Endothelial cell of umbilical vein (primary cell): ENCODE measurements at regions not wholly inside any gene's neighbourhood (a gene's known extent, or its start where the extent isn't known, plus 50 kb on each side); places are given as distances from the start of the nearest gene placed in this dataset.

Experiments
- BruUV-seq: library from RNA; stranded (reverse); fragments of 400-500 nt; replicated peaks from 2 replicates; lab custom pipeline; 2021; lab: Mats Ljungman, UMichigan
- CTCF ChIA-PET: fragments of 300-600, 350-600 bp; sonication (Branson Sonifier 250); formaldehyde crosslinking; loops from one replicate; lab custom pipeline; 2021; ENCODE audit warnings: antibody characterized with exemption, inconsistent platforms; lab: Charles Lee
- POLR2A ChIA-PET: fragments of 300-600, 350-600 bp; sonication (Branson Sonifier 250); formaldehyde crosslinking; loops from one replicate; lab custom pipeline; 2021; ENCODE audit warnings: antibody characterized with exemption, inconsistent platforms; lab: Charles Lee
- DNase-seq: peaks from one replicate; pipeline ENCODE4 v3.0.0-alpha.2; 2011; ENCODE audit warnings: low read depth, low spot score
- FAIRE-seq: peaks from 2 replicates; lab custom pipeline; 2011; peaks lifted over from hg19 to GRCh38; lab: Jason Lieb, UNC
- H2AFZ ChIP-seq: 2 replicates; pipeline ENCODE4 v1.6.0; 2012; ENCODE audit warnings: low read depth, low read length, control low read depth, inconsistent platforms
- H3K27ac ChIP-seq: 2 replicates; pipeline ENCODE4 v1.5.1; 2011; ENCODE audit warnings: low read depth, mild to moderate bottlenecking, control low read depth, low read length, moderate library complexity; ENCODE audit not compliant: insufficient read depth
- H3K27me3 ChIP-seq, 2 experiments: 2 replicates each; pipeline versions ENCODE4 v1.6.0 to v1.6.1; 2011; ENCODE audit warnings: low read length in 2 of 2, mixed read lengths in 1 of 2; ENCODE audit not compliant: control insufficient read depth in 2 of 2, insufficient read depth in 2 of 2
- H3K36me3 ChIP-seq, 2 experiments: 2 replicates in 1 of 2; 3 replicates in 1 of 2; pipeline ENCODE4 v1.5.1; 2011; ENCODE audit warnings: low read length in 2 of 2, mild to moderate bottlenecking in 1 of 2, moderate library complexity in 1 of 2; ENCODE audit not compliant: control insufficient read depth in 2 of 2, insufficient read depth in 2 of 2; ENCODE audit errors: extremely low read depth in 1 of 2
- H3K4me1 ChIP-seq: 3 replicates; pipeline ENCODE4 v1.5.1; 2011; ENCODE audit warnings: mild to moderate bottlenecking, low read length; ENCODE audit not compliant: control insufficient read depth, insufficient read depth; ENCODE audit errors: extremely low read depth
- H3K4me2 ChIP-seq: 2 replicates; pipeline ENCODE4 v1.6.1; 2011; ENCODE audit warnings: low read length, control low read depth, mixed read lengths; ENCODE audit not compliant: insufficient read depth
- H3K4me3 ChIP-seq, 3 experiments: fragments of 200-600 bp in 1 of 3; sonication (generic), shearing (Covaris generic) in 1 of 3; replicated peaks in 1 of 3; 2 replicates each; pipeline ENCODE4 v1.5.1; 2011 to 2016; ENCODE audit warnings: control low read depth in 3 of 3, low read length in 3 of 3, mild to moderate bottlenecking in 2 of 3, inconsistent platforms in 1 of 3, low read depth in 1 of 3, moderate library complexity in 1 of 3; ENCODE audit not compliant: insufficient read depth in 1 of 3
- H3K79me2 ChIP-seq: 2 replicates; pipeline ENCODE4 v1.6.0; 2012; ENCODE audit warnings: low read length, inconsistent platforms; ENCODE audit not compliant: control insufficient read depth, insufficient read depth
- H3K9ac ChIP-seq: replicated peaks from 2 replicates; pipeline ENCODE3; 2011; ENCODE audit warnings: low read length, control low read depth; ENCODE audit not compliant: insufficient read depth; ENCODE audit errors: extremely low read depth
- H3K9me1 ChIP-seq: replicated peaks from 3 replicates; pipeline ENCODE4 v1.6.0; 2011; ENCODE audit warnings: mild to moderate bottlenecking, low read length; ENCODE audit not compliant: control insufficient read depth, insufficient read depth; ENCODE audit errors: extremely low read depth
- H3K9me3 ChIP-seq: replicated peaks from 2 replicates; pipeline ENCODE4 v1.5.1; 2012; ENCODE audit warnings: low read length, inconsistent platforms; ENCODE audit not compliant: control insufficient read depth, insufficient read depth
- H4K20me1 ChIP-seq: replicated peaks from 2 replicates; pipeline ENCODE3; 2011; ENCODE audit warnings: mild to moderate bottlenecking, low read length; ENCODE audit not compliant: control insufficient read depth, insufficient read depth; ENCODE audit errors: extremely low read depth
- EZH2 ChIP-seq: IDR thresholded peaks from 2 replicates; pipeline ENCODE4 v1.6.1; 2012; ENCODE audit warnings: borderline replicate concordance, low read depth, mild to moderate bottlenecking, moderate library complexity, low read length, inconsistent platforms; ENCODE audit not compliant: severe bottlenecking
- FOS ChIP-seq: IDR thresholded peaks from 2 replicates; pipeline ENCODE4 v1.6.1; 2011; ENCODE audit warnings: mild to moderate bottlenecking, low read length, moderate library complexity, borderline replicate concordance; ENCODE audit not compliant: insufficient read depth
- JUN ChIP-seq: IDR thresholded peaks from 2 replicates; pipeline ENCODE4 v1.6.1; 2011; ENCODE audit warnings: borderline replicate concordance, low read depth; ENCODE audit not compliant: insufficient read length, insufficient read depth
- MYC ChIP-seq: IDR thresholded peaks from one replicate; pipeline ENCODE4 v1.6.1; 2011; ENCODE audit warnings: mild to moderate bottlenecking, low read depth, low read length
- POLR2A ChIP-seq: IDR thresholded peaks from 2 replicates; pipeline ENCODE4 v1.6.1; 2012; ENCODE audit warnings: low read depth, mild to moderate bottlenecking, control low read depth, low read length
- dilution Hi-C: fragments of 300-500 bp; cut with MboI; formaldehyde crosslinking; loops from one replicate; pipeline ENCODE4 v1.15.0; 2019; ENCODE audit warnings: low sequenced_read_pairs; ENCODE audit not compliant: extremely low pct_ligation_motif_present
- intact Hi-C: fragments of 100-400 bp; cut with micrococcal nuclease; formaldehyde crosslinking; loops from one replicate; pipeline ENCODE4 v1.10.0; 2022
- TF ChIP-seq, protein P1 (sequence below): IDR thresholded peaks from 2 replicates; pipeline ENCODE4 v1.6.1; 2011; ENCODE audit not compliant: insufficient read depth, insufficient read length
- TF ChIP-seq, protein P2 (sequence below), 2 donors: IDR thresholded peaks; 1 replicate in 1 of 2; 2 replicates in 1 of 2; pipeline ENCODE4 v1.5.1; 2011; ENCODE audit warnings: low read length in 2 of 2, mild to moderate bottlenecking in 2 of 2, moderate library complexity in 2 of 2, control low read depth in 1 of 2, inconsistent platforms in 1 of 2, low read depth in 1 of 2; ENCODE audit not compliant: insufficient read depth in 1 of 2; ENCODE audit errors: extremely low read depth in 1 of 2

DNA sequence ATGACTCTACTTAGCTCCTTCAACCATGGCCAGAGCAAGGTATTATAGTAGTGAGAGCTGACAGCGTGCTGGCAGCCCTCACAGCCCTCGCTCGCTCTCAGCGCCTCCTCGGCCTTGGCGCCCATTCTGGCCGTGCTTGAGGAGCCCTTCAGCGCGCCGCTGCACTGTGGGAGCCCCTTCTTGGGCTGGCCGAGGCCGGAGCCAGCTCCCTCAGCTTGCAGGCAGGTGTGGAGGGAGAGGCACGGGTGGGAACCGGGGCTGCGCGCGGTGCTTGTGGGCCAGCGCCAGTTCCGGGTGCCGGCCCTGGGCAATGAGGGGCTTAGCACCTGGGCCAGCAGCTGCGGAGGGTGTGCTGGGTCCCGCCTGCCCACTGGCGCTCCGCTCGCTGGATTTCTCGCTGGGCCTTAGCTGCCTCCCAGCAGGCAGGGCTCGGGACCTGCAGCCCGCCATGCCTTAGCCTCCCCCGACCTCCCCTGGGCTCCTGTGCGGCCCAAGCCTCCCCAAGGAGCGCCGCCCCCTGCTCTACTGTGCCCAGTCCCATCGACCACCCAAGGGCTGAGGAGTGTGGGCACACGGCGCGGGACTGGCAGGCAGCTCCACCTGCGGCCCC lies 63.1 kb downstream of the SPATA19 start:
- Histone ChIP-seq H3K9ac (no peak overlapping the region), H3K4me3 (no peak overlapping the region), H3K27me3 (no peaks in the 10 kb centered on the region), H3K79me2 (no peaks in the 10 kb centered on the region), H3K4me1 (no peaks in the 10 kb centered on the region), H3K4me2 (no peak overlapping the region), H3K27ac (no peak overlapping the region), H3K9me1 (no peaks in the 10 kb centered on the region), H3K9me3 (no peaks in the 10 kb centered on the region), H3K36me3 (no peaks in the 10 kb centered on the region), H2AFZ (no peak overlapping the region), H4K20me1 (no peaks in the 10 kb centered on the region)
- CTCF ChIA-PET: no interaction called here
- no TSS peak for BruUV-seq
- POLR2A ChIA-PET: no interaction called here
- TF ChIP-seq, protein P1, sequence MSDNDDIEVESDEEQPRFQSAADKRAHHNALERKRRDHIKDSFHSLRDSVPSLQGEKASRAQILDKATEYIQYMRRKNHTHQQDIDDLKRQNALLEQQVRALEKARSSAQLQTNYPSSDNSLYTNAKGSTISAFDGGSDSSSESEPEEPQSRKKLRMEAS: no peak
- no peak for TF ChIP-seq MYC
- TF ChIP-seq, protein P2, sequence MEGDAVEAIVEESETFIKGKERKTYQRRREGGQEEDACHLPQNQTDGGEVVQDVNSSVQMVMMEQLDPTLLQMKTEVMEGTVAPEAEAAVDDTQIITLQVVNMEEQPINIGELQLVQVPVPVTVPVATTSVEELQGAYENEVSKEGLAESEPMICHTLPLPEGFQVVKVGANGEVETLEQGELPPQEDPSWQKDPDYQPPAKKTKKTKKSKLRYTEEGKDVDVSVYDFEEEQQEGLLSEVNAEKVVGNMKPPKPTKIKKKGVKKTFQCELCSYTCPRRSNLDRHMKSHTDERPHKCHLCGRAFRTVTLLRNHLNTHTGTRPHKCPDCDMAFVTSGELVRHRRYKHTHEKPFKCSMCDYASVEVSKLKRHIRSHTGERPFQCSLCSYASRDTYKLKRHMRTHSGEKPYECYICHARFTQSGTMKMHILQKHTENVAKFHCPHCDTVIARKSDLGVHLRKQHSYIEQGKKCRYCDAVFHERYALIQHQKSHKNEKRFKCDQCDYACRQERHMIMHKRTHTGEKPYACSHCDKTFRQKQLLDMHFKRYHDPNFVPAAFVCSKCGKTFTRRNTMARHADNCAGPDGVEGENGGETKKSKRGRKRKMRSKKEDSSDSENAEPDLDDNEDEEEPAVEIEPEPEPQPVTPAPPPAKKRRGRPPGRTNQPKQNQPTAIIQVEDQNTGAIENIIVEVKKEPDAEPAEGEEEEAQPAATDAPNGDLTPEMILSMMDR (IDR thresholded peaks at IDR 0.05; ENCODE audit: extremely low read depth in 1 of 2, insufficient read depth in 1 of 2, low read depth in 1 of 2, low read length in 2 of 2): no peak
- TF ChIP-seq EZH2: no peak
- no peak for TF ChIP-seq POLR2A
- no peak for TF ChIP-seq JUN
- no peak for TF ChIP-seq FOS
- DNase-seq: no peak
- intact Hi-C loops: no loop called here
- dilution Hi-C loops: no loop called here
- no peak for FAIRE-seq
